NCI-H2196 (cell line): ENCODE measurements at regions not wholly inside any gene's neighbourhood (a gene's known extent, or its start where the extent isn't known, plus 50 kb on each side); places are given as distances from the start of the nearest gene placed in this dataset.

Experiments used
- DNase-seq: peaks from one replicate; lab custom pipeline; 2025; ENCODE audit not compliant: unreplicated experiment; lab: John Stamatoyannopoulos, UW

GRCh38 chr6:14274546-14275492 lies 157.2 kb downstream of the CD83 start:
- DNase-seq = no peak

GRCh38 chr6:14275493-14275851 lies 157.9 kb downstream of the CD83 start:
- DNase-seq = no peak

- DNase-seq = no peak
Measured at GRCh38 chr6:14276071-14276470, 158.5 kb downstream of the CD83 start.

- no peak for DNase-seq
Measured at GRCh38 chr6:14276667-14277404, 159.3 kb downstream of the CD83 start.

- DNase-seq = no peak
Measured at GRCh38 chr6:14277405-14277930, 159.9 kb downstream of the CD83 start.

GRCh38 chr6:14278006-14278405 lies 160.4 kb downstream of the CD83 start:
- DNase-seq = no peak

- DNase-seq = no peak
Measured at GRCh38 chr6:14278446-14278845, 160.9 kb downstream of the CD83 start.

GRCh38 chr6:14280006-14280510 lies 162.5 kb downstream of the CD83 start:
- DNase-seq = no peak

GRCh38 chr6:14280766-14281293 lies 163.3 kb downstream of the CD83 start:
- no peak for DNase-seq

- DNase-seq = no peak
Measured at GRCh38 chr6:14281811-14282660, 164.5 kb downstream of the CD83 start.

GRCh38 chr6:14282854-14283505 lies 165.4 kb downstream of the CD83 start:
- no peak for DNase-seq

GRCh38 chr6:14283600-14284235 lies 166.1 kb downstream of the CD83 start:
- DNase-seq = no peak

- DNase-seq = no peak
Measured at GRCh38 chr6:14284969-14285590, 167.5 kb downstream of the CD83 start.

- DNase-seq = no peak
Measured at GRCh38 chr6:14286144-14286543, 168.6 kb downstream of the CD83 start.

GRCh38 chr6:14286634-14287428 lies 169.3 kb downstream of the CD83 start:
- no peak for DNase-seq

GRCh38 chr6:14287707-14288106 lies 170.1 kb downstream of the CD83 start:
- no peak for DNase-seq

GRCh38 chr6:14288910-14289309 lies 171.3 kb downstream of the CD83 start:
- no peak for DNase-seq

GRCh38 chr6:14290041-14290771 lies 172.6 kb downstream of the CD83 start:
- no peak for DNase-seq
